Astrocyte of the hippocampus (primary cell): ENCODE measurements at regions not wholly inside any gene's neighbourhood (a gene's known extent, or its start where the extent isn't known, plus 50 kb on each side); places are given as distances from the start of the nearest gene placed in this dataset.

Experiments used
- DNase-seq: peaks from one replicate; pipeline ENCODE4 v3.0.0; 2011; ENCODE audit warnings: low read depth, low spot score

DNA sequence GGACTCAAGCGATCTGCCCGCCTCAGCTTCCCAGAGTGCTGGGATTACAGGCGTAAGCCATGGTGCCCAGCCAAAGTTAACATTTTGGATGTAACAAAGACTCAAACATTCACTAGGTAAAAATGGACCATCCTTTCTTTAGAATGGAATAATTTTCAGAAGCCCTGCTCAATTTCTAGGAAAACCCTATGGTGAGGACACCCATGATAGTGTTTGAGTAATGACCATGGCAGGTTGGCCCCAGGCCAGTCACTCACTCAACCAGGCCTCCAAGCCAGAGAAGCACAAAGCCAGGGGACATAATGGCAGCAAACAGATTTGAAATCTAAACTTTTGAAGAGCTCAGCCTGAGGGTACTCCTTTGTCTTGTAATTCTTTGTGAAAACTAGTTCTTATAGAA is 59.9 kb upstream of the GPR6 start:
- DNase-seq = no peak

DNA sequence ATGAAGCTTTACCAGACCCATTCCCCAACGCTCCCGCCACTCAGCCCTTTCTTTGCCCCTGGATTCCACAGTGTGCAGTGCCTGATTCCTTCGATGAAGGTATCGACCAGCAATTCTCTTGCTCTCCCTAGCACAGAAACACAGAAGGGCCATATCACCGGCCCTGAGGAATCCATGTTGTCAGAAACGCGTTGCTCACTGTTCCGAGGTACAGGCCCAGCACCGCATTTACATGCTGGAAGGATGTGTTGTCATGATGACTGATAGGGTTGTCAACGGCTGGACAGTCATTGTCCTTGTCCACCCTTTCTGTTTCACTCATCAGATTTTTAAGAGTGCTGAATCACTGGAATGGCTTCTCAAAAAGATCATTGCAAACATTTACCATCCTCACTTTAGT is 57.2 kb upstream of the GPR6 start:
- DNase-seq = no peak

DNA sequence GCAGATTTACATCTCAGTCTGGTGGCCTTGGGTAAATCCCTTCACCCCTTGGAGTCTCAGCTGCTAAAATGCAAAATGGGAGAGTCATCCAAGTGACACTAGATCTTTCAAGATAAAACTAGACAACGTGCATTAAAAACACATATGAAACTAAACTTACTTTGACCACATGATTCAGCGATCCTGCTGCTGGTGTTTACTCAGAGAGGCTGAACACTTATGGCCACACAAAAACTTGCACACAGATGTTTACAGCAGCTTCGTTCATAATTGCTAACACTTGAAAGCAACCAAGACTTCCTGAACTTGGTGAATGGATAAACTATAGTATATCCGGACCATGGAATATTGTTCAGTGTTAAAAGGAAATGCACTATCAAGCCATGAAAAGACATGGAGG is 55.3 kb upstream of the GPR6 start:
- DNase-seq = no peak

DNA sequence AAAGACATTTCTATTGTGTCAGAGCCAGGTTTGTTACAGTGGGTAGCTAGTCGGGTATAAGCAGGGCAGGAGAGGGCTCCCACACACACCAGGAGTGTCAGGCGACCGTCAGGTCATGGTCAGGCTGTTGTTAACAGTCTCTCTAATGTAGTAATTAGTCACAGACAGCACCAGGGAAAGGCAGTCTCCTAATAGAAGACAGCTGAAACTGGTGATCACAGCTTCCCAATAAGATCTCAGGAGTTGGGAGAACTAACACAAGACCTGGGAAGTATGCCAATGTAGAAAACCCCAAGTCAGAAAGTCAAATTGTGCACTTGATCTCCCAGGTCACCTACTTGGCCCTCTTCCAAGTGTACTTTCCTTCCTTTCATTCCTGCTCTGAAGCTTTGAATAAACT is 53.0 kb upstream of the GPR6 start:
- DNase-seq = no peak

DNA sequence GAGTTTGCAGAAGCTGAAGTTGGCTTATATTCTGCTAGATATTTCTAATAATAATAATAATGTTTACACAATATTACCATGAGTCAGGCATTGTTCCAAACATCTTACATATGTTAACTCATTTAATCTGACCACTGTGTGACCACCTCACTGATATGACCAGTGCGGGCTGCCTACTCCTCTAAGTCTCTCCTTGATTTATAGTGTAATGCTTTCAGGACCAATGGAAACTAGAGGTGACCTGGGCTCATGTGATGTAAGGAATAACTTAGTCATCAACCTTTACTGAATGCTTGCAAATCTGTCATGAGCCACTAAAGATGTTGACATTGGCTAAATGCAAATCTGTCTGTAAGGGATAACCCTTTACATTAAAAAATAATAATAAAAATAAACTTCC is 51.1 kb upstream of the GPR6 start:
- DNase-seq = no peak
